SIG-M5 treated with dmso at 0.1 percent for 504 hours (cell line): ENCODE measurements at regions not wholly inside any gene's neighbourhood (a gene's known extent, or its start where the extent isn't known, plus 50 kb on each side); places are given as distances from the start of the nearest gene placed in this dataset.

Experiments
- DNase-seq: peaks from one replicate; lab custom pipeline; 2025; ENCODE audit not compliant: unreplicated experiment; lab: John Stamatoyannopoulos, UW

DNA sequence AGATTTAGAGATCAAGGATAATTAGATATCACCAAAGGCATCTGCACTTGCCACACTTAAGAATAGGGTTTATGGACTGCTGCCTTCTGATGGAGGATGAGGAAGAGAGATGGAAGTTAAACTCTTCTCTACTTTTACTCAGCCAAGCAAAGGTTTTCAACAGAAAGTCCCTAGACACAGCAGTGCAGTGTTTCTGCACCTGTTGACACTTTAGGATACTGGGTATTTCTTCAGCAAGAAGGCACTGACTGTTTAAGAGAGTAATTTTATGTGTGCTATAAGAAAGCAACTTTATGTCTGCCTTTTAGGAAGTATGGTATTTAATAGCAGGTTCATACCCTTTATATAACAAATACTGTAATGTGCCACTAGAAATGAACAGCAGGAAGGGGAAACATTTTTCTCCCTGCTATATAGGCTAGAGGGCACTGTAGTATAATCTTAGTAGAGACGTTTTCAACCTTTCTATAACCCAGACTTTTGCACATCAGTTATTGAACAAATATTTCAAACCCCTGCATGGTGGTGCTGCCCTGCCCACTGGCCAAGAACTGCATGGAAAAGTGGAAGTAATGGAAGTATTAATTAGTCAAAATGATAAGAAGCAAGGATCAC lies 225.0 kb upstream of the GRIP1 start:
- DNase-seq = peak; percentile 18

- DNase-seq = no peak
These were observed 226.3 kb upstream of the GRIP1 start for GRCh38 chr12:66905201-66905600.

DNA sequence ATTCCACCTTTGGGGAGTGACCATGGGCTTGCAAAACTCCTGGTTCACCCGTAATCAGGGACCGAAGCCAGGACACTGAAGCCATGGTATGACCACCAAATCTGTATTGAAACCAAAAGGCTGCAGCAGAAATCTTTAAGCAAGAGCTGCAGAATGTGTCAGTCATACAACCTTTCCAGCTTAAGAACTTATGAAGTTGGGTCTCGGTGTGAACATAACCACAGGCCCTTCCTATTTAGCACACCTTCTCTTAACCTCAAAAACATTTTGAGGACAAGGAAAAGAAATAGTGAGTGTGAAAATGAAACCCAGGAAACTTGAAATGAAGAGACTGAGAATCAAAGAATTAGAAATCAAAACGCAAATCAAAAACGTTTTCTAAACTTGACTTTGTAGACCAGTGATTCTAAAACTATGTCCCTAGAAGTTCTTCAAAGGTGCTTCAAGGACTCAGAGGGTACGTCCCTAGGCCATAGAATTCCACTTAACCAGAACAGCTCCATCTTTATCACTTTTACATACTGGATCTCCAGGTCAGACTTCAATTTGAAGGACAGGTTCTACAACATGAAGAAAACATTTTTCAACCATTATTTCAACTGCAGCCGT lies 231.6 kb upstream of the GRIP1 start:
- DNase-seq = no peak

DNA sequence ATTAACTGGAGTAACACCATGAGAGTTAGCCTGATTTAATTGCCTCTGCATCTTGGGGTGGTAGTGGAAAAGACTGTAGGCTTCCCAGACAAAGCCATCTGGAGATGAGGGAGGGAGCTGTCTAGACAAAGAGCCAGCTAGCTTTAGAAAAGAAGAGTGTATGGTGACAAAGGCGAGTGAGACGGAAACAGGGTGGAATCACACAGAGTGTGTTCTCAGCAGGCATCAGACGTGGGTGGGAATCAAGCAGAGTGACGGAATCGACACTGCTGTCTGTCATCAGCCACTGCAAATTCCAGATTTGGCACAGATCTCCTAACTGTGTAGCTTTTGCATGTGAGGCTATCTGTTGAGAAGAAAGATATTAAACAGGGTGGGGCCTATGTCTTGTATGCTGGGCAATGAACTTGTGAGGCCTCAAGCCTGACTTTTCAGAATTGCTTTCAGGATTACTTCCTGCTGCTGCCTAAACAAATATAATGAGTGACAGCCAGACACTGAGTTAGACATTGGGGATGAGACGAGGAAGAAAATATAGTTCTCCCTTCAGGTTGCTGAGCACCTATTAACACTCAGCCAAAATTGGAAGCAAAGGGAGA lies 236.5 kb upstream of the GRIP1 start:
- no peak for DNase-seq

GRCh38 chr12:66916189-66916588 lies 237.3 kb upstream of the GRIP1 start:
- no peak for DNase-seq

- DNase-seq = no peak
These were observed 240.6 kb upstream of the GRIP1 start for GRCh38 chr12:66919466-66919865.

DNA sequence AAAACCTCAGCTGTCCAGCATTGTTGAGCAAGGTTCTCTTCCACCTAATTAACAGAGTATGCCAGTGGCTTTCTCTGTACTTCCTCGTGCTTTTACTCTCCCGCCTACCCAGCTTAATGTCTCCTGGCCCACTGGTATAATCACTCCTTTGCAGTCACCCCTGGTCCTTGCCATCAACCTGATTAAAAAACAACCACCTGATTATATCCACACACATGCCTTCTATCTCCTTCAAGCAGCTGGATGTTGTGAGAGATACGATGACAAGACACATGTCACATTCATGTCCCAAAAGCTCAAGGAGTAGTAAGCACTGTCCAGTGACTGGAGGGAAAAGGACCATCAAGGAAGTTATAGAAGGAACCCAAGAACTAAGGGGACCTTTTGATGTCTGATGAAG lies 241.3 kb upstream of the GRIP1 start:
- DNase-seq = no peak

DNA sequence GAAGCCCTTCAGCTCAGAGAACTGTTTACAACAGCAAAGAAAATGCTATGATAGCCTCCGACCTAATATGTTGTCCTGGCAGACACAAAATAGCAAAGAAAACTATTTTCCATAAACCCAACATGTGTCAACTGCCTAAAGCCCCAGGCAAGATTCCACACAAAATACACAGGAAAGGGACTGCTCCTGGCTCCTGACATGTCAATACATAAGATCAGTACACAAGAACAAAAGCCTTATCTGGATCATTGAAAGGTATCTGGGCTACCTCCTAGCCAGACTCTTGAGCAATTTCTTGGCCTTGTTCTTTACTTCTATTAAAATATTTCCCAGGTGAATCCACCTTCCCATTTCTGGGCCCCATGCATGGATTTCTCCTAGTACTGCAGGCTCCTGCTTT lies 242.3 kb upstream of the GRIP1 start:
- DNase-seq = no peak

- DNase-seq = peak; percentile 2
These were observed 246.2 kb upstream of the GRIP1 start for GRCh38 chr12:66925083-66925482.

GRCh38 chr12:66929121-66929520 lies 250.2 kb upstream of the GRIP1 start:
- no peak for DNase-seq

GRCh38 chr12:66931091-66931490 lies 252.2 kb upstream of the GRIP1 start:
- DNase-seq = no peak

- DNase-seq = no peak
These were observed 253.2 kb upstream of the GRIP1 start for GRCh38 chr12:66932126-66932525.

DNA sequence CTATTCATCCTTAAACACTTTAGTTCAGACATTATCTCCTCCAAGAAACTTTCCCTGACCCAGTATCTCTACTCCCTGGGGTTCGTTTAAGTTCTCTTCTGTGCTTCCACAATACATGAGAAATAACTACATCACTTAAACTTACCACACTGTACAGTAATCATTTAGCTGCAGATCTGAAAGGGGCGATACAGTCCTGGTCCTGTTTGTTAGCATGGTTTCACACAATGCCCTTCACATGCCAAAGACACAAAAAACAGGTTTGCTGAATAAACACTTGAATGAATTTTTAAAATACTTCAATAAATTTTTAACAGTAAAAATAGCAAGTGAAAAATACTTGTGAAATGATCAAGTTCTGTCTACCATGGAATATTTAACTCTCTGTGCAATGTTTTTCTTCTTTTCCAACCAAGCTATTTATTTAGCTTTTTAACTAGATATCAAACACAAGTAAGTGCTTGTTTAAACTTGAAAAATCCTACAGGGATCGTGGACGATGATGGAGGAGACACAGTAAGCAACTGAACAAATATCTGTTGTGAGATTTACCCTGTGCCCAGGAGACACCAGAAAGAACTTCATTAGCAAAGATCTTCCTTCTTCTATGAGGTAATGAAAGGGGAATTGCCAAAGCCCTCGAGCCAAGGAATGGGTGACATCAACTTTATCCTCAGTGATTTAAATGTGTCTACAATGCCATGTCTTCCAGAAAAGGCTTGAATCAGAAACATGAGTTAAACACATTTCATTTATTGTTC lies 255.6 kb upstream of the GRIP1 start:
- no peak for DNase-seq

- DNase-seq = no peak
These were observed 262.3 kb upstream of the GRIP1 start for GRCh38 chr12:66941150-66941549.

- no peak for DNase-seq
These were observed 264.0 kb upstream of the GRIP1 start for GRCh38 chr12:66942741-66943465.

DNA sequence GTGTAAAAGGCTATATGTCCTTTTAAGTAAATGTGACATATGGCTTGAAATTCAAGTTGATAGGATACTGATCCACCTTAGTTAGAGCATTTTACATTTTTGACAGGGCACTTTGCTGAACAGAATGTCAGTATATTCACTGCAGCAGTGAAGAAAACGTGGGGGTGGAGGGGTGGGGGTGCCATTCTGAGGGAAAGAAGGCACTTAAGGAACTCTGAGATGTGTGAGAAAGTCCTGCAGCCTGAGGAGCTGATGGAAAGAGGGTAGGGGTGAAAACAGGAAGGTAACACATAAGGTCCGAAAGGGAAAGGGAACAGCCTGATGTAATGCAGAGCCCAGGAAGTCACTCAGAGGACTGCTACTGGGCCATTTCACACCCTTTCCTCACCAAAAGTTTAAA lies 265.5 kb upstream of the GRIP1 start:
- DNase-seq = no peak

- no peak for DNase-seq
These were observed 266.4 kb upstream of the GRIP1 start for GRCh38 chr12:66945189-66945817.

- DNase-seq = no peak
These were observed 268.2 kb upstream of the GRIP1 start for GRCh38 chr12:66947119-66947518.

GRCh38 chr12:66952668-66953067 lies 273.8 kb upstream of the GRIP1 start:
- DNase-seq = no peak

DNA sequence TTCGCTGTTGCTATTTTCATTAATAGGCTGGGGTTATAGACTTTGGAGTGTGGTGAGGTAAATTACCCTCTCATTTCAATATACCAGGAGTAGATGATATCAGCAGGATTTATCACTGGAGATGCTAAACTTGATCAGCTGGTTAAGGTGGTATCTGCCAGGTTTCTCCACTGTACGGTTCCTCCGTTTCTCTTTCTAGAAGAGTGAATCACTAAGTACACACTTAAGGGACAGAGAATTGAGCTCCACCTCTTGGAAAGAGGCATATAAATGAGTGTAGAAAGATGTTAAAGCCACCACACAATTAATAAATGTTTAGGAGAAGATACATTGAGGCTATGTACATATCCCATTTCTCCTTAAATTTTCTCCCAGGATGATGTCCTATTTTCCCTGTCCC lies 277.4 kb upstream of the GRIP1 start:
- no peak for DNase-seq

- no peak for DNase-seq
These were observed 280.4 kb upstream of the GRIP1 start for GRCh38 chr12:66959276-66959675.
